HCEC 1CT (cell line): ENCODE measurements at regions not wholly inside any gene's neighbourhood (a gene's known extent, or its start where the extent isn't known, plus 50 kb on each side); places are given as distances from the start of the nearest gene placed in this dataset.
"Not testable (repeated sequence)": the region's sequence is repeated elsewhere in the genome, so short reads cannot be mapped to it uniquely, and the experiment has no call there.

Source experiments
- DNase-seq: peaks from one replicate; pipeline ENCODE4 v3.0.0-alpha.2; 2017

DNA sequence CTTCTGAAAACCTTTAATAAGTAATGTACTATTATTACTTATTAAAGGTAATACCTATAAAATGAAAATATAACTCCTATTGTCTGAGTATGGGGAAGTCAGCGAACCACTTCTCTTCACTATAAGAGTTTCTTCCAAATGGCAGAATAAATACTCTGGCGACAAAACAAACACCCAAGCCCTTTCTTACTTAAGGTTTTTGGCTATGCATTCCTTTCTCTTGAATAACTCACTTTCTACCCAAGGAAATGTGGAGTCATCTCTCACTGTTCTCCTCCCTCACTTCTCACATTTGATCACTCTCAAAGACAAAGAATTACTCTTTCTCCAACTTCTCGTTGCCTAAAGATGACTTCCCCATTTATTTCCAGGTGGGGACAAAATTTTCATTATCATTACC lies 816.8 kb upstream of the CRIM1 start:
- DNase-seq, result peak; percentile 51

DNA sequence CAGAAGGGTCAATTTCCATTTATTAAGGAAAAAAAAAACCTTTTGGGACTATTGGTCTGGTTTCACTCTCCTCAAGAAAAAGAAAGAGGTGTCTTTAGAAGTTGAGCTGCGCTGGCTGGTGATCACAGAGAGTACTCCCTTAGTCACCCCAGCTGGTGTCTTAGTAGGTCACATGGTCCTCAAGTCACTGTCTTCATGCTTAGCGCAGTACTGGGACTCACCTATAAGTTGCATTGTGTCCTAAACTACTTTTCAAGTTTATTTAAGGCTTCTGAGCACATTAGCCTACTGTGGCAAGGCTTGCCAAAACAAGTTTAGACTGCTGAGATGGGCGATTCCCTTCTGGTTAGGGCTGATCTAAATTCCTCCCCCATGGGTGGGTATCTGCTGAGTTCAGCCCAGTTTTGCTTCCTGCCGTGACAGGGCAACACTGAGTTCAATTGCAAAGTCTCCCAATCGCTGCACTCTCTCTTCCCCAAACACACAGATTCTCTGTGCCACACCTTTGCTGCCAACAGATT lies 824.9 kb upstream of the CRIM1 start:
- DNase-seq, result no peak

DNA sequence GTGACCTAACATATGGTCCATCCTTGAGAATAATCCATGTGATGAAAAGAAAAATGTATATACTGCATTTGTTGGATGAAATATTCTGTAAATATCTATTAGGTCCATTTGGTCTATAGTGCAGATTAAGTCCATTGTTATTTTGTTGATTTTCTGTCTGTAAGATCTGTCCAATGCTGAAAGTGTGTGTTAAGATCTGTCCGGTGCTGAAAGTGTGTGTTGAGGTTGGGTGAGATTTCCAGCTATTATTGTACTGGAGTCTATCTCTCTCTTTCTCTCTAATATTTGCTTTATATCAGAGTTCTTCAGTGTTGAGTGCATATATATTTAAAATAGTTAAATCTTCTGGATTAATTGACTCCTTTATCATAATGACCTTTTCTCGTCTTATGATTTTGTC lies 828.8 kb upstream of the CRIM1 start:
- DNase-seq, result no peak

DNA sequence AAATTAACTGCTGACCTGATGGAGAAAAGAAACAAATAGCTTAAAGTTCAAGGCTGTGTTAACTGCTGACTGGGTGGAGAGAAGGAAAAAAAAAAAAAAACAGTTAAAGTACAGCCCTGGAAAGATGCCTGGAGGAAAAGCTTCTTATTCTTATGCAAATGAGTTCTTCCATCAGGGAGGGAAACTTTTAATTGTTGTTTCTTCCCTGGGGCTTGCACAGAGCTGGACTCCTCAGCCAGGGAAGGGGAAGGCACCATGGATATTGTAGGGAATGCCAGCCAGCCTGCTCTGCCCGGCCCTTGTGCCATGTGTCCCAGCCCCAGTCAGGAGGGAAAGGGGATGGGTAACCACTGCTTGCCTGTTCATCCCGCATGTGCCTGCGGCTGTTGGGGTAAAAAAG lies 833.1 kb upstream of the CRIM1 start:
- no peak for DNase-seq

DNA sequence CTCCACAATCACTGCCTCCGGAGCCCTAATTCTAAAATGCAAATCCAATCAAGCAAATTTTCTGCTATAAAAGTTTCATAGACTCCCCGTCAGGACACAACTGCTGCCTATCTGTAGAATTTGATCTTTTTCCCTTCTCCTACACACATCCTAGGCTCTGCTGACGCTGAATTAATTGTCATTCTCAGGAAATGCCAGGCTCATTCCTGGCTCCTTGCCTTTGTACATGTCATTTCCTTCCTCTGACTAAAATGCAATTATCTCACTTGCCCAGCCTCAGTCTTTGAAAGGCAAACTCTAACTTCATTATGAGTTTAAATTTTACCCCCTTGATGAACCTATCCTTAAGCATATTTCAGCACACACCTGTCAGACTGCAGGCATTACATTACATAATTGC lies 844.9 kb upstream of the CRIM1 start:
- DNase-seq, result peak; percentile 30

DNA sequence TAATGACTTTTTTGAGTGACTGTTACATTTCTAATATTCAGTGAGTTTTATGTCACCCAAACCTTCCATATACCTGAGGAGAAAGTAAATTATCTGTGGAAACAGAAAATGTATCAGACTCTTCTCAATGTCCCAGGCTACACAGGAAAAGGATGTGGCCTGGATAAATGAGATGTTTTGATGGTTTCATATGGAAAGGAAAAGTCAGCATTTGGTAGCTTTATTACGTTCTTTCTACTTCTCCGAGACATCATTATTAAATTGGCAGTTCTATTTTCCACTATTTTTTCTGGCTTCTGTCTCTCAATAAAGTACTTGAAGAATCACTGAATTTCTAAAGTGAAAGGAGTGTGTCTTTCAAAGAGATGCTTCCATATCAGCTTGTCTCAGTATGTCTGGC lies 847.0 kb upstream of the CRIM1 start:
- DNase-seq, result no peak

DNA sequence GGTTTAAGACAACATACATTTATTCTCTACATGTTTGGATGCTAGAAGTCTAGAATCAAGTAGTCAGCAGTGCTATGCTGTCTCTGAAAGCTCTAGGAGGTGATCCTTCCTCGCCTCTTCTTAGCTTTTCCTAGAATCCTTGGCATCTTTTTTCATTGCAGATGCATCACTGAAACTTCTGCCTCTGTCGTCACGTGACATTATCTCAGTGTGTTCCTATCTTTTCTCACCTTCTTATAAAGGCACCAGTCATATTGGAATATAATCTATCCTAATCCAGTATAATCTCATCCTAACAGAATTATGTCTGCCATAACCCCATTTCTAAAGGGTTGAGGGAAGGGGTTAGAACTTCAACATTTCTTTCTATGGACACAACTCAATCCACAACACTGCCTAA lies 851.2 kb upstream of the CRIM1 start:
- no peak for DNase-seq

DNA sequence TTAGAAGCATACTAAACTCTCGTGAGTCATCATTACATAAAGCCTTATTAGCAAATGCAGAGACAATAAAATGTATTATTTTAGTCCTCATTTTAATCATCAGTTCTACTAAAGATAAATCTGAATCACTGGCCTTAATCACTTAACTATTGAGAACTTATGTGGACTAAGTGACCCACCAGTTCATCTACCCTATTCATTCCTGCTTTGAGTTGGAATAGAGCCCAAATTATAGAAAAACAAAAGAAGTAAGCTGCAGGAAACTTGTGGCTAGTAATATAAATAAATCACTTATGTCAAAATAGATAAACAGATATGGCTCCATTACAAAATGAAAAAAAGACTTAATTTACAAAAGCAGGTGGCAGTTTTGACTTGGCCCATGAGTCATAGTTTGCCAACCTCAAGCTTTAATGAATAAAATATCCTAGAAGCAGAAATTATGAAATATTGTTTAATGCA lies 851.8 kb upstream of the CRIM1 start:
- peak; percentile 37 for DNase-seq

DNA sequence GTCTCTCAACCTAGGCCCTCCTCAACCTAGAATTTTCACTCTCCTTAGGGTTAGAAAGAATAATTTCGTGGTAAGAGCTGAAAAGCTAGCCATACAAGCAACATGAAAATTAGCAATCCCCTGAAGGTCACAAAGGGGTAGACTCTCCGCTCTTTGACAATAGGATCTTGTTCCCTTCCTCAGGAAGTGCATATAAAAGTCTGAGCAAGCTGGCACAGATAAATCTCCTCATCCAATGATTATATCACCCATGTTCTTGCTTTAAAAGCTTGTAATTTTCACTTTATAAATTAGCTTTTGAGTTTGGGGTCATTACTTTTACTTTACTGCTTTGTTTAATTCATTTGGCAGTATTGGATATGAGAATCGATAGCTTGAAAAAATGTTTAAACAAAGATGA lies 852.3 kb upstream of the CRIM1 start:
- no peak for DNase-seq

DNA sequence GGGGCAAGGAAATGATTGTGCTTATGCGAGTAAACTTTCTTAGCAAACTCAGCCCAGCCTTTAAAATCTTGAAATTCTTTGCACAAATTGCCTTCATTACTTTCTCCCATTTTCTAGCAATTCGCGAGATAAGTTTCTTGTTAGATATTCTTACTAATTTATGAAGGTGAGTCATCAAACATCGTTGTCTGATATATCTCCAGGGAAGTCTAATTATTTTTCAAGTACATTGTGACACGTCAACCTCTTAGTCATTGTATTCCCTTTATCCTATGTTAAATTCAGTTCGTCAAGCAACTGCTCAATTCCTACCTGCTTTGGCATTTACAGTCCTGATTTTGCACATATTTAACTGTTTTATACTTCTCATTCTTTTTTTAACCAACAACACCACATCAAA lies 854.5 kb upstream of the CRIM1 start:
- DNase-seq, result peak; percentile 5

DNA sequence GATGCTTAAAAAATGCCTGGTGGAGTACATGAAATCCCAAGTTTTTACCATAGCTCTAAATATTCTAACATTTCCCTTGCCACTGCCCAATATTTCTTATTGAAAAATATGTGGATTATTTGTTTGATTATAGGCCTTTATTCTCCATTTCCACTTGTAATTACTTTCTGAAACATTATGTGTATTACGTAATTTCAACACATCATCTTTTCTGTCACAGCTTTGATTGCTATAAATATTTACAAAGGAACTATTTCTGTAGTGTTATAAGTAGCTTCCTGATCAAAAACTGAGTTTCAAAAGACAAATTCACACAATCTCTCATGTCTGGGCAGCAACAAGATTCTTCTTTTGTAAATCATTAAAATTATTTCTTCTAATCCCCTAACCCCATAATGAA lies 859.6 kb upstream of the CRIM1 start:
- DNase-seq, result no peak

DNA sequence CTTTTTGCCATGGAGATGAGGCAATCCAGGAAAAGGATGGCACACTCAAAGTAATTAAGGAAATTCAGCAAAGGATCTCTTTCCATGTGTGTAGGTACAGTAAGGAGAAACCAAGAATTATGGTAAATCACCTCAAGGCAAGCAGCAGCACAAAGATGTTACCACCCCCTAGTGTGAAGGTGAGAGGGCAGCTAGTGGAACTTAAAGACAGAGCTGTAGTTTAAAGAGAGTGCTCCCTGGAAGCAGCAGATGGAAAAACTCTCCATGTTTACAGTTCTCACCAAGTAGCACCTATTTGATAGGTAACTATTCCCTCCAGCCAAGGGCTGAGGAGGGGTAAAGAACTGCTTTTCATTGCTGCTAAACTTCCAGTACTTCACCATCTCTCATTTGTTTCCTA lies 860.4 kb upstream of the CRIM1 start:
- DNase-seq, result no peak

DNA sequence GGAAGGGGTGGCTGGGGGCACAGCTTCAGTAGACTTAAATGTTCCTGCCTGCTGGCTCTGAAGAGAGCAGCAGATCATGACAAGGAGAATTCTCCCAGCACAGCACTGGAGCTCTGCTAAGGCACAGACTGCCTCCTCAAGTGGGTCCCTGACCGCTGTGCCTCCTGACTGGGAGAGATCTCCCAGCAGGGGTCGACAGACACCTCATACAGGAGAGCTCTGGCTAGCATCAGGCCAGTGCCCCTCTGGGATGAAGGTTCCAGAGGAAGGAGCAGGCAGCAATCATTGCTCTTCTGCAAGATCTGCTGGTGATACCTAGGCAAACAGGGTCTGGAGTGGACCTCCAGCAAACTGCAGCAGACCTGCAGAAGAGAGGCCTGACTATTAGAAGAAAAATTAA lies 877.5 kb upstream of the CRIM1 start:
- DNase-seq, result not testable (repeated sequence)

DNA sequence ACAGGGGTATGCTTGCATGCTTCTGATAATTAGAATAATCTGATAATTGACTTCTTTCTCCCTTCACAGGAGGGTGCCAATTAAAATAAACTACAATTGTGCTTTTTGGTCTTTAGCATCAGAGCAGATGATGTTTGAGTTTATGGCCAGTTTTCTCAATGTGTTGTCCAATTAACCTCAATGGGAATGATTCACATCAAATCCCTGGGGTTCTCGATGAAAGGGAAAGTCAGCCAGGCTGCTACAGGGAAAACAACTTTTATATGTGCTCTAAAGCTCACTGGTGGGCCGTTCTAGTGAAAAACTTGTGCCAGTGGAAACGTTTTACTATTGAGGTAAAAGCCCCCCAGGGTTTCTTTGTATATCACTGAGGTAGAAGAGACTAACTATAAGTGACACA lies 887.3 kb upstream of the CRIM1 start:
- no peak for DNase-seq

DNA sequence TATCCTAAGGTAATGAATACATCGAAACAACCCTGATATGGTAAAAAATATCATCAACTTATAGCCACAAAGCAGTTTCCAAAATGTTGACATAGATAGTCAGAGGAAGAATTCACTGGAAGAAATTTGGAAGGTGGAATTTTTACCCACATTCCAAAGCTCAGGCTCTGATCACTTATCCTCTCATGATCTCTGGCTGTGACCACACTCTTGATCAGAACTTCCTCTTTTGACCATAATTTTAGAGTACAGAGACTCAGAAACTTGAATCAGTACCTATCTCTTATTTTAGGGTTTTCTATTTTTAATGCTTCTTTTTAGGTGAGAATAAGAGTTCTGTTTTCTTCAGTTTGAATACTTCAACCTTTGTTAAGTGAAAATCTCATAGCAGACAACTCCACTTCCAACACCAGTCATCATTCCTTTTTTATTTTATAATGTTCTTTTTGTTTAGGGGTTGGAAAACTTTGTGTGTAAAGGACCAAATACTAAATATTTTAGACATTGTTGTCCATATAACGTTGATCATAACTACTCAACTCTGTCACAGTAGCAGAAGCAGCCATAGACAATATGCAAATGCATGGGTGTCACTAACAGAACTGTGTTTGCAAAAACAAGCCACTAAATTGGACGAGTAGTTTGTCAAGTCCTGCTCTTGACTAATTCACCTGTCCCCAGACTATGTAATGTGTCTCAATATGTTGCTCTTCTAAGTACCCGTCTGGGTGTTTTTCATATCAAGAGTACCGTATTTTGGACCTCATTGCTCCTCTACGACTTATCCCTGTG lies 891.6 kb upstream of the CRIM1 start:
- DNase-seq, result peak; percentile 29

DNA sequence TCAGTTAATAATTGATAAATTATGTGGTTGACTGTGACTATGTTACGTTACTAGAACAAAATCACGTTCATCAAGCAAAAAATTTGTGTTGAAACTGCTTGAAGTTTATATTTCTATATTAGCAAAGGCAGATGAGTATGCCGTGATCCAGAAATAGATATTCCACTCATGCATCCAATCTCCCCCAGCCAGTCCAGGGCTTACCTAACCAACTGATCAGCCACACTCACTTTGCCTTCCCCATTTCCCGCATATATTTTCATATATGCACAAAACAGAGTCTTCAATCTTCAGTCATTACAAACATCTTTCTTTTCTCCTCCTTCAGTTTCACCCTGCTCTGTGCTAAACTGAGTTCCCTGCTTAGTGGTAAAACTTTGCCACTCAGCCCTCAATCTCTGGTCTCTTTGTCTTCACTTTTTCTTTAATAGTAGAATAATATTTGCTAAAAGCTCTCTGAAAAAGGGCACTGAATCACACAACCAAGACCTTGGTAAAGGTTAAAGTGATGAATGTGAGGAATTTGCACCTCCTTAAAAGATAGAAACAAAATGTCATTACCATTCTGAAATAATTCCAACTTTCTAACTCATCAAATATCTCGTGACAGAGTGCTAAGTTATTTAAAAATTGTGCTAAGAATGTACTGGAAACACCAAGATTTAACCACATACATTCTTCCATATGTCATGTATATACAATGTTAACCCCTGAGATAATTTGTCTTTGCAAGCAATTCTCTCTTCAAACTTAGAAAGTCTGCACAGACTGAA lies 893.2 kb upstream of the CRIM1 start:
- DNase-seq, result peak; percentile 86

DNA sequence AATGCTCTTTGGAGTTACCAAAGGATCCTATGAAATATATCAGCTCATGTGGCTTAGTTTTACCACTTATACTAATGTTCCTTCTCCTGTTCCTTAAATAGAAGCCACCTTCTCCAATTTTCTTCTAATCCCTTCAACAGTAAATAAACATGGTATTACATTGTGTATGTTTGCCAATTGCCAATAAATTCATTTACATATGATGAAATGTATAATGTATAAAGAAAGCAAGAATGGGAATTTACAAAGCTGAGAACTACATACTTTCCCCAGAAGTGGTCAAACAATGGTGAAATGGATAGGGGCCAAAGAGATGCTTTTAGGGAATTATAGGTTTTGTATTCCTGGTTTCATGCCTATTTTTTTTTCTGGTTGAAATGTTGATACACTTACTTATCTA lies 894.2 kb upstream of the CRIM1 start:
- no peak for DNase-seq

DNA sequence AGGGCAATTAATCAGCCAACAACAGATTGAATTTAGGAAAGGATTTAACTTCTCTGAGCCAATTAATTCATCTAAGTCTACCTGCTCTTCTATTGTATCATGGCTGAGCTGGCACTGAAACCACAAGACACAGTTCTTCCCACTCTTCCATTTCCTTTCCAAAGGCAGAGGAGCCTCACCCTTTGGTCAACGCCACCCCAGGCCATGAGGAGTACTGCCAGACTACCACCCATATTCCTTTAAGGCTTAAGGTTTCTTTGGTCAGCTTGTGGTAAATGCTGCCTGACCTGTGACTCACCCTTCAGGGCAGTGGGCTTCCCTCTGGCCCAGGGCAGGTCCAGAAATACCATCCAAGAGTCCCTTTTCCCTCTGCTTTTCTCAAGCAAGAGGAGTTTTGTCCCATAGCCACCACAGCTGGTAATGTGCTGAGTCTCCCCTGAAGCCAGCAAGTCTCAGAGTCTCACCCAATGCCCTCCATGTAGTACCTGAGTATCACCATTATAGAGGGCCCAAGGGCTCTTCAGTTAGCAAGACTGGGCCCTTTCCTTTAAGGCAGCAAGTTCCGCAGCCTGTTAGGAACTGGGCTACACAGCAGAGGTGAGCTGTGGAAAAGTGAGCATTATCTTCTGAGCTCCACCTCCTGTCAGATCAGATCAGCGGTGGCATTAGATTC lies 900.5 kb upstream of the CRIM1 start:
- DNase-seq, result peak; percentile 83

DNA sequence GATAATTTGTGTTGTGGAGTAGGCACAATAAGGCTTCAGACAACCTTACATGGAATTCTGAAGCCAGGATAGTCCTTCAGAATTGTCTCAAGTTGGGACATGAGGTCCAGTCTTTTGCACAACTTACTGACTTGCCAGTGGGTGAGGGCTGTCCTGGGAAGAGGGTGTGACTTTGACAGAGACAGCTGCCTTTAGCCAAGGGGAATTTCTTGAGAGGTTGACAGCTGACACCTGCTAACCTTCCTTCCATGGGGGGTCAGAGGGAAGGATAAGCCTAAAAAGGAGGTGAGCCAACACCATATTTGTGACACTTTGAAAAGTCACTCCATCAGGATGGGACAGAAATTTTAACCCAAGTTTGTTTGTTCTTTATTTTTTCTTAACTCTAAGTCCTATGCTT lies 907.8 kb upstream of the CRIM1 start:
- DNase-seq, result no peak

DNA sequence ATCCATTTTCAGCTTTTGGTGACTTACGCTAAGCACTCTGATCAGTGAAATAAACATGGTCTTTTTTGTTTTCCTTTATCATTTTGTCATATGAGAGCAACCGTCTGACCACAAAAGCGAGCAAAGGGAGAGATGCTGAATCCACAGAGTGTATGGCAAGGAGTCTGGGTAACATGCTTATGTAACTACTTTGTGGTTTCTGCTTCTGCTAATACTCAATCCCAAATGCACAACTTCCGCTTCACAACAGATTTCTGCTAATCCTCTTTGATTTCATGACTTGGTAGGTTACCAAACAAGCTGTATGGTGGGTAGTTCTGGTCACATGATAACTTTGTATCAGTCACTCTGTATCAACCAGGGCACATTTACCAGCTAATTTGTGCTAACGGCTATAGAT lies 908.4 kb upstream of the CRIM1 start:
- no peak for DNase-seq

DNA sequence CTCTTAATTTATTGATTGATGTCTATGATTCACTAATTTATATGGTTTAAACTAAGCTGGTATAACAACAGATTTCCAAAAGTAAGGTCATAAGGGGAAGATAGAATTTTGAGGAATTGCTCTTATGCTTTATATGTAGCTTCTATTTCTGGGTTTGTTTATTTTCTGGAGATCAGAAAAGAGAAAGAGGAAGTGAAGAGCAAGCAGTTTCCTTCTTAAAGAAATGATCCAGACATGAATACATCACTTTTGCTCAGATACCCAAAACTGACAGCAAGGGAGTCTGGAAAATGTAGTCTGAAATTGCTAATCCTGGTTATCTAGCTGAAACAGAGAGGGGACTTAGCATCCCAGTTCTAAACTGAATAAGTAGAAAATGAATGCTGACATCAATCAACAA lies 912.5 kb upstream of the CRIM1 start:
- no peak for DNase-seq

DNA sequence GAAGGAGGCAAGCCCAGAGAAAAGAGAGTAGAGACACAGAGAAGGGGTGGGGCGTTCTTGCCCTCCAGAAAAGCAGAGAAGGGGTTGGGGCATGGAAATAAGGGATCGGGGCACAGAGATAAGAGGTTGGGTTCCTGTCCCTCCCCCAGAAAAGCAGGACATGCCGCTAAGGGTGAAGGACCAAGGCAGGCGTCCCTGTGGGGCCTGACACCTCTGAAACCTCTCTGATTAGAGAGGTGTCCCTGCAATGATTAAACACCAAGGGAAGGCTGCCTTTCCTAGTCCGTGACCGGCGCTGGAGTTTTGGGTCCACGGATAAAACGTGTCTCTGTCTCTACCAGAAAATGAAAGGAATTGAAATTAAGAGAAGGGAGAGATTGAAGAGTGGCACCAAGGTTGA lies 914.0 kb upstream of the CRIM1 start:
- DNase-seq, result not testable (repeated sequence)

DNA sequence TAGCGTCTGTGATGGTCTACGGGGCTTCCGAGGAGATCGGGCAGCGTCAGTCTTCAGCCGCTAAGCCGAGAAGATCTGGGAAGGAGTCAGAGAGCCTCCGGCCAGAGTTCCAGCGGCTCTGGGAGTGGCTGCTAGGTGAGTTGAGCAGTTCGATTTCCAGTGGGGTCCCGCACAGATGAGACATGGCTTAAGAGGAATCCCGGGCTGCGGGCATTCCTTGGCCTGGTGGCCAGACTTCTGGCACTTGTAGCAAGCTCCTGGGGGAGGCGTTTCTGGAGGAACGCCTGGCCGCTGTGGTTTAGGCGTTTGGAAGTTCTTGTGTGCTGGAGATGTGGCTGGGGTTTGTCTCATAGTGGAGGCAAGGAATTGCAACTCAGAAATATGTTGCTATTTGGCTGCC lies 915.3 kb upstream of the CRIM1 start:
- not testable (repeated sequence) for DNase-seq

DNA sequence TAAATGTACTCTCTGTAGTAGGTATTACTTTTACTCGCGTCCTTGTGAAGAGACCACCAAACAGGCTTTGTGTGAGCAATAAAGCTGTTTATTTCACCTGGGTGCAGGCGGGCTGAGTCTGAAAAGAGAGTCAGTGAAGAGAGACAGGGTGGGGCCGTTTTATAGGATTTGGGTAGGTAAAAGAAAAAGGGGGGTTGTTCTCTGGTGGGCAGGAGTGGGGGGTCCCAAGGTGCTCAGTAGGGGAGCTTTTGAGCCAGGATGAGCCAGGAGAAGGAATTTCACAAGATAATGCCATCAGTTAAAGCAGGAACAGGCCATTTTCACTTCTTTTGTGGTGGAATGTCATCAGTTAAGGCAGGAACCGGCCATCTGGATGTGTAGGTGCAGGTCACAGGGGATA lies 918.7 kb upstream of the CRIM1 start:
- DNase-seq, result not testable (repeated sequence)
